NCI-H226 (cell line): ENCODE measurements at regions not wholly inside any gene's neighbourhood (a gene's known extent, or its start where the extent isn't known, plus 50 kb on each side); places are given as distances from the start of the nearest gene placed in this dataset.
"Not testable (repeated sequence)": the region's sequence is repeated elsewhere in the genome, so short reads cannot be mapped to it uniquely, and the experiment has no call there.

ENCODE experiments used
- DNase-seq: peaks from one replicate; pipeline ENCODE4 v3.0.0-alpha.2; 2015

DNA sequence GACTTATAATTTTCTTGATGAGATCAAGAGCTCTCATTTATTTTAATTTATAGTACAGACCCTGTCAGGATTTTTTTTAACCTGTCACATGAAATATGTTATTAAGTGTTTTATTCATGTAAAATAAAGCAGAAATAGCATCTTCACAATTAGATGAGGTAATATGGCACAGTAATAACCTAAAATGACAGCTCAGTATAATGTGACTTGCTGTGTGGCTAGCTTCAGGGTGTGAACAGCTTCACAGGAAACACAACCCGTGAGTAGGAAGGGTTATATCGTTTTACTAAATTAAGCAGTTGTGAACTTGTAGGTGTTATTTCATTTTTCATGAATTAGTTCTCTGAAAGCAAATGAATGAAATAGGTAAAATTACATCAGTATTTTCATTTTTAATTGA, 366.9 kb upstream of the CHORDC1 start:
- no peak for DNase-seq

DNA sequence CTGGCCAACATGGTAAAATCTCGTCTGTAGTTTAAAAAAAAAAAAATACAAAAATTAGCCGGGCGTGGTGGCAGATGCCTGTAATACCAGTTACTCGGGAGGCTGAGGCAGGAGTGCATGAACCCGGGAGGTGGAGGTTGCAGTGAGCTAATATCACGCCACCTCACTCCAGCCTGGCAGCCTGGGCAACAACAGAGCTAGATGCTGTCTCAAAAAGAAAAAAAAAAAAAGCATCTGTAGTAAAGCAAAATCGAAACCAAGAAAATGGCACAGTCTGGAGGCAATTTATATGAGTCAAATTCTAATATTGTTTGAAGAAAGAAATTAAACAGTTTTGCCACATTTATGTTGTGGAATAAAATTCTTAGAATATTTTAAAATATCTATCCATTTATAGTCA, 365.0 kb upstream of the CHORDC1 start:
- DNase-seq: no peak

GRCh38 chr11:90585491-90585890, 362.6 kb upstream of the CHORDC1 start:
- DNase-seq: no peak

DNA sequence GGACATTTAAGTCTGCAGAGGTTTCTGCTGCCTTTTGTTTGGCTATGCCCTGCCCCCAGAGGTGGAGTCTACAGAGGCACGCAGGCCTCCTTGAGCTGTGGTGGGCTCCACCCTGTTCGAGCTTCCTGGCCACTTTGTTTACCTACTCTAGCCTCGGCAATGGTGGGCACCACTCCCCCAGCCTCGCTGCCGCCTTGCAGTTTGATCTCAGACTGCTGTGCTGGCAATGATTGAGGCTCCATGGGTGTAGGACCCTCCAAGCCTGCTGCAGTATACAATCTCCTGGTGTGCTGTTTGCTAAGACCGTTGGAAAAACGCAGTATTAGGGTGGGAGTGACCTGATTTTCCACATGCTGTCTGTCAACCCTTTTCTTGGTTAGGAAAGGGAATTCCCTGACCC, 360.1 kb upstream of the CHORDC1 start:
- not testable (repeated sequence) for DNase-seq

GRCh38 chr11:90564531-90564930, 341.7 kb upstream of the CHORDC1 start:
- DNase-seq: no peak

- no peak for DNase-seq
Measured at GRCh38 chr11:90558328-90558865, 335.5 kb upstream of the CHORDC1 start.

- DNase-seq: no peak
Measured at GRCh38 chr11:90556606-90557005, 333.8 kb upstream of the CHORDC1 start.

DNA sequence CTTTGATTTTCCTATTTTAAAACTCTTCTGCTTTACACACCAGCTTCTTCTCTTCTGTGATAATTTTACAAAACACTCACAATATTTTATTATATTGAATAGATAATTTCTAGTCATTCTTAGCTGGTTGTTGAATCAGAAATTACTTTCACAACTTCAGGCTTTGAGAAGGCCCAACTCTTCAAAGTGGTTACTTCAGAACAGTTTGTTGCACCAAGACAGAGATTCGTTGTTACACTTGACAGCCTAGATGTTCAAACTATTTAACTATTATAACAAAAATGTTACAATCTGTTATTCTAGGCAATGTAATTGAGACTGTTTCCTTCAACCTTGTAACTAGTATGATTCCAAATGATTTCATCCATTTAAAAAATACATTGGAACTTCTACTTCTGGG, 333.2 kb upstream of the CHORDC1 start:
- DNase-seq: no peak

DNA sequence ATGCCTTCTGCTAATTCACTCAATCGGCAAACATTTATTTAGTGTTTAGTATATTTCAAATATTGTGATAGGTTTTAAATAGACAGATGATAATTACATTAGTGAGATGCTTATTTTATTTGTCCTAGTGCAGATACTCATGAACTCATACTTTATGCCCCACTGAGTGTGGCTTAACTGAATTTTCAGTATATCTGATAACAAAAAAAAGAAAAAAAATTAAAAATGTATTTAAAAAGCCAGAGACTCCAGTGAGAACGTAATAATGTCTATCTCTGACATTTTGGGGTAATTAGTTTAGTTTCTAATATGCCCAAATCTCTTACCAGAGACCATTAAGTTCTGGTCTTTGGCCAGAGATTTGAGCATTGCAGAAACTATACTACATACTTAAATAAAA, 332.6 kb upstream of the CHORDC1 start:
- DNase-seq: no peak

GRCh38 chr11:90542092-90542491, 319.2 kb upstream of the CHORDC1 start:
- DNase-seq: no peak

- DNase-seq: no peak
Measured at GRCh38 chr11:90536301-90536700, 313.5 kb upstream of the CHORDC1 start.

DNA sequence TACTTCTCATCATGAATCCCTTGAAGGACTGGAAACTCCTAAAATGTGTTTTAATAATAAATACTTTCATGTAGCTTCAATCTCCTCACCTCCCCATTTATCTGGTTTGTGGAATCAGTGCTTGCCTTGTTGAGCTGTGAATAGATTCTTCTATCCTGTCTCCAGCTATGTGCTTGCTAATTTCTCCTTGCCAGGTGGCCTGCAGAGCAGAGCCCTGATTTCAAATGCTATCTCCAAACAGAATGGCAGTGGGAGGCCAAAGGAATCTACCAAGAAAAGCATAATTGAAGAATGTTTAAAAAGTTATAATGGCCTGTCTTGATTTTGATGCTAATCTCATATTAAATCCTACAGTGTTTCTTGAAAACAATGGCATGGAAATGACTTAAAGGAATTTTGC, 309.3 kb upstream of the CHORDC1 start:
- DNase-seq: no peak

DNA sequence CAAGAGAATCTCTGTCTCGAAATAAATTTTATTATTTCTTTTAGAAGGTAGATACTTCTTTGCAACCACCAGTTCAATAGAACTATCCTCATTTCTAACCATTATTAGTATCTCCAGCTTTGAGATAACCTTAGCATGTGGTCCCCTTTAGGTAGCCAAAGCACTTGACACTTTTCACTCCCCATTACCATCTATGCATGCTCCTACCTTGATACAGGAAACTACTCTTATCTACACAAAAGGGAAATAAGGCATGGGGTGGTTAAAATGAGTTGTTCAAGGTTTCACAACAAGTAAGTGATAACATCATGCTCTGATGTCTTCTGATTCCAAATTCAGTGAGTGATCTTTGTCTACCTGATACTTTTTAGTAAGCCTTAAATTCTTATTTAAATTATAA, 308.2 kb upstream of the CHORDC1 start:
- DNase-seq: no peak

GRCh38 chr11:90525962-90526361, 303.1 kb upstream of the CHORDC1 start:
- DNase-seq: no peak

- DNase-seq: no peak
Measured at GRCh38 chr11:90512846-90513245, 290.0 kb upstream of the CHORDC1 start.

DNA sequence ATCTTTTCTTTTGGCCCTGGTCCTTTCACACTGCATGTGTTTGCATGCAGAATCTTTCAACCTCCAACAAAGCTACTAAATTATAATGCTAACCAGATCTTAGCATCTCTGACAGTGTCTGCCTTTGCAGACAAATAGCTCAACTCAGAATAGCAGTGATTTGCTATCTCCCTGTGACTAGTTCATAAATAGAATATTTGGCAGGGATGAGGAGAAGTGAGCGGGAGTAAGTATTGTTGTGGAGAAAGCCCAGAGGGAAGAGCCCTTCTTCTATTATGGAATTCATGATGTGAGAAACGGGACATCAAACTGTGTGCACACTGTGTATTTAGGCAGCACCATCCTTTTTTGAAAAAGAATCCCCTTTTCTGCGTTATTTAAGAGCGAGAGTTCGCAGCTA, 288.0 kb upstream of the CHORDC1 start:
- DNase-seq: no peak

- no peak for DNase-seq
Measured at GRCh38 chr11:90500922-90501568, 278.2 kb upstream of the CHORDC1 start.

DNA sequence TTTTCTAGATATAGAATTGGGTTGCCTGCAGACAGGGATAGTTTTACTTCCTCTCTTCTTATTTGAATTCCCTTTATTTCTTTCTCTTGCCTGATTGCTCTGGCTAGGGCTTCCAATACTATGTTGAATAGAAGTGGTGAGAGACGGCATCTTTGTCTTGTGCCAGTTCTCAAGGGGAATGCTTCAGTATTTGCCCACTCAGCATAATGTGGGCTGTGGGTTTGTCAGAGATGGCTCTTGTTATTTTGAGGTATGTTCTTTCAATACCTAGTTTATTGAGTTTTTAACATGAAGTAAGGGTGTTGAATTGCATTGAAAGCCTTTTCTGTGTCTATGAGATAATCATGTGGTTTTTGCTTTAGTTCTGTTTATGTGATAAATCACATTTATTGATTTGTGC, 273.9 kb upstream of the CHORDC1 start:
- no peak for DNase-seq

DNA sequence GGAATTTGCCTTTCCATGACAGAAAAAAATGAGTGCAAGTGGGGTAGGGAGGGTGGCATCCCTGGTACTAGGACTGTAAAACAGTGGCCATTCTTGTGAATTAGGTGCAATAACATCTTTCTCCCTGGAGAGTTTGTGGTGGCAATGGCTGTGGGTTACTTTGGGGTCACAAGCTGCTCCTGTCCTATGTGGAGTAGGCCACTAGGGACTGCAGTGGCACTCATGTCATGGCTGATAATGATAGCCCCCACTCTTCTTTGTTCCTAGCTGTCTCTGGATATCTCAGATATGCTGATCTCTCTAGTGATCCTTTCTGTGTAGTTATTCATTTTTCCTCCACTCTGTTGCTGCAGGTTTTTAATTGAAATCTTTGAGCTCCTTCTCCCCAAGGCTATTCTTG, 270.5 kb upstream of the CHORDC1 start:
- DNase-seq: no peak

- DNase-seq: peak; percentile 69
Measured at GRCh38 chr11:90491466-90491865, 268.6 kb upstream of the CHORDC1 start.

DNA sequence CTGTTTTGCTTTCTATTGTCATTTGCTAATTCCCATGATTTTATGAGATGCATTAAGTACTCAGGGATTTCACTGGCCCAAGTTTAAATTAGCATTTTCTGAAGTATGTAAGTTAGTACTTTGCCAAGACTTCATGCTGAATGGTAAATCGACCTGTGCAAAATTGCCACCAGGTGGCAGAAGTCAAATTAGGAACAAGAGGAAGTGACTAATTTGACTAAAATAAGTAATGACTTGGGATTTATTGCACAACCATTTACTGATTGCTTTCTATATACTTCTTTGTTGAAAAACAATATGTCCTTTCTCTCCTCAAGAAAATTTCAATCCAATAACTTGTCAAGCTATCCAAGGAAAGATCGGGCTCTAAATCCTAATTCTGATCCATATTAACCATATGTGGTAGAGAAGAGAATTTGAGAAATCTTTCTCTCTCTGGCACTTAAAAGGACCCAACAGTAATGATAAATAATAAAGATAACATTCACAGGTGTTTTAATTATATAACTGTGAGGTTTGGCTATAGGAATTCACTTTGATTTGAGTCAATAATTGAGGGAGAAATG, 253.7 kb upstream of the CHORDC1 start:
- DNase-seq: peak; percentile 34

- DNase-seq: peak; percentile 92
Measured at GRCh38 chr11:90468923-90469322, 246.1 kb upstream of the CHORDC1 start.

GRCh38 chr11:90465553-90465952, 242.7 kb upstream of the CHORDC1 start:
- peak; percentile 38 for DNase-seq

DNA sequence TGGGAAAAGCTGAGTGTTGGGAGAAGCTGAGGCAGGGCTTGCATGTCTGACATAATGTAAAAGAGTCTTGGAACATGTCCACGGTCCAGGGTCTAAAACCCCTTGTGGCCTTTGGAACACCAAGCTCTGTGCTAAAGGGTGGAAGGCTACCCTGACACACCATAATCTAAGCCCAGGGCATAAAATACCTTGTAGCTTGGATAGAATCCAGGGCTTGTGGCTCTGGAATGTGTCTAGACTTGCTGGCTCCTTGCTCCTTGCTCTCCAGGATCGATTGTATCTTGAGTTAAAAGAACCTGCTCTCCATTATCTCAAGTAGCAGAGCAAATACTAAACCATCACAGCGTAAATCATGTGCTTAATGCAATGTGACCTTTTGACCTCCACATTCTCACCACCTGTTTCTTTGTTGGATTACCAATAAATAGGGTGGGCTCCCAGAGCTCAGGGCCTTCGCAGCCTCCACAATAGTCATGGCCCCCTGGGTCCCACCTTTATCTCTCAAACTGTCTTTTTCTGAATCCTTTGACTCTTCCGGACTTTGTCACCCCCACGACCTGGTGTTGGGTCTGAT, 232.6 kb upstream of the CHORDC1 start:
- DNase-seq: not testable (repeated sequence)

GRCh38 chr11:90453525-90453924, 230.7 kb upstream of the CHORDC1 start:
- DNase-seq: no peak
